ENCODE measurements at regions not wholly inside any gene's neighbourhood (a gene's known extent, or its start where the extent isn't known, plus 50 kb on each side); places are given as distances from the start of the nearest gene placed in this dataset.

- DNase-seq, result no peak
- Histone ChIP-seq H2BK20ac (ENCODE audit: low read depth, low read length, poor library complexity, severe bottlenecking) (no peak overlapping the region), H3K23me2 (ENCODE audit: insufficient read length, low read depth, low read length, poor library complexity, severe bottlenecking) (no peaks in the 10 kb centered on the region), H4K5ac (ENCODE audit: insufficient read length, low read depth, low read length) (no peak overlapping the region), H2BK15ac (ENCODE audit: low read depth, low read length) (no peak overlapping the region), H3K27me3 (ENCODE audit: insufficient read depth, low read length) (no peaks in the 10 kb centered on the region), H3K18ac (ENCODE audit: insufficient read length, low read depth, low read length) (no peak overlapping the region), H3K14ac (ENCODE audit: insufficient read depth, low read length) (peak overlapping the region; percentile 68; the same call in 1 of the 2 replicates), H3K27ac (ENCODE audit: insufficient read length, low read depth, low read length) (no peak overlapping the region), H3K79me1 (ENCODE audit: insufficient read depth, low read depth, low read length, poor library complexity, severe bottlenecking) (no peaks in the 10 kb centered on the region), H3K4me2 (ENCODE audit: insufficient read depth, insufficient read length, low read length) (no peak overlapping the region), H2BK12ac (ENCODE audit: insufficient read length, low read depth, low read length) (no peak overlapping the region), H3K23ac (ENCODE audit: insufficient read length, low read depth, low read length) (no peak overlapping the region), H4K8ac (replicated peaks; ENCODE audit: insufficient read length, low read depth, low read length) (no peak overlapping the region), H4K20me1 (ENCODE audit: control insufficient read depth, insufficient read depth, insufficient read length) (no peaks in the 10 kb centered on the region), H3K56ac (ENCODE audit: insufficient read length, low read depth, low read length) (no peak overlapping the region), H3K4ac (ENCODE audit: low read depth, low read length) (no peak overlapping the region), H2BK120ac (ENCODE audit: low read depth, low read length, poor library complexity, severe bottlenecking) (no peak overlapping the region), H3K79me2 (ENCODE audit: insufficient read depth, low read length) (no peaks in the 10 kb centered on the region), H2AFZ (ENCODE audit: low read length) (no peak overlapping the region), H4K91ac (ENCODE audit: insufficient read length, low read depth, low read length) (no peak overlapping the region), H2BK5ac (ENCODE audit: insufficient read length, low read length) (no peak overlapping the region), H3T11ph (ENCODE audit: low read length) (no peak overlapping the region), H3K9me3 (ENCODE audit: control insufficient read depth, low read depth, low read length) (no peaks in the 10 kb centered on the region), H2AK5ac (ENCODE audit: insufficient read length, low read length) (no peak overlapping the region), H3K9ac (ENCODE audit: extremely low read depth, insufficient read length, low read length) (no peak overlapping the region), H3K4me1 (ENCODE audit: insufficient read depth, low read length) (no peaks in the 10 kb centered on the region)
- TF ChIP-seq, protein P1, sequence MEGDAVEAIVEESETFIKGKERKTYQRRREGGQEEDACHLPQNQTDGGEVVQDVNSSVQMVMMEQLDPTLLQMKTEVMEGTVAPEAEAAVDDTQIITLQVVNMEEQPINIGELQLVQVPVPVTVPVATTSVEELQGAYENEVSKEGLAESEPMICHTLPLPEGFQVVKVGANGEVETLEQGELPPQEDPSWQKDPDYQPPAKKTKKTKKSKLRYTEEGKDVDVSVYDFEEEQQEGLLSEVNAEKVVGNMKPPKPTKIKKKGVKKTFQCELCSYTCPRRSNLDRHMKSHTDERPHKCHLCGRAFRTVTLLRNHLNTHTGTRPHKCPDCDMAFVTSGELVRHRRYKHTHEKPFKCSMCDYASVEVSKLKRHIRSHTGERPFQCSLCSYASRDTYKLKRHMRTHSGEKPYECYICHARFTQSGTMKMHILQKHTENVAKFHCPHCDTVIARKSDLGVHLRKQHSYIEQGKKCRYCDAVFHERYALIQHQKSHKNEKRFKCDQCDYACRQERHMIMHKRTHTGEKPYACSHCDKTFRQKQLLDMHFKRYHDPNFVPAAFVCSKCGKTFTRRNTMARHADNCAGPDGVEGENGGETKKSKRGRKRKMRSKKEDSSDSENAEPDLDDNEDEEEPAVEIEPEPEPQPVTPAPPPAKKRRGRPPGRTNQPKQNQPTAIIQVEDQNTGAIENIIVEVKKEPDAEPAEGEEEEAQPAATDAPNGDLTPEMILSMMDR (conservative IDR thresholded peaks at IDR 0.05), result no peak
- Mint-ChIP-seq H3K27ac (peak overlapping the region in 2 of 3 experiments; percentile 69 to 89; a peak in 4 of 7 replicates), H3K9me3 (peaks cover 8 to 17% of the 10 kb centered on the region in 2 experiments; a peak in 3 of 5 replicates), H3K36me3 (ENCODE audit: insufficient read depth in 1 of 3, low read depth in 3 of 3) (peaks cover 20 to 29% (median 28%) of the 10 kb centered on the region in 3 experiments), H3K27me3 (ENCODE audit: low read depth) (no peaks in the 10 kb centered on the region), H3K4me3 (no peak overlapping the region), H3K4me1 (peaks cover 7 to 8% of the 10 kb centered on the region in 2 experiments)
- WGBS (ENCODE audit: extremely low coverage, insufficient read length, low lambda C conversion rate), result no CpG with 5 or more reads among the region's 4 CpGs
Observed at GRCh38 chr14:71632440-71632946, 299.7 kb upstream of the RGS6 start.
